PFSK-1 (cell line): ENCODE measurements at regions not wholly inside any gene's neighbourhood (a gene's known extent, or its start where the extent isn't known, plus 50 kb on each side); places are given as distances from the start of the nearest gene placed in this dataset.

Experiments used
- POLR2AphosphoS5 ChIP-seq: IDR thresholded peaks from 2 replicates; pipeline ENCODE4 v1.6.1; 2012; ENCODE audit warnings: low read depth, mild to moderate bottlenecking, control low read depth, low read length, moderate library complexity
- SIN3A ChIP-seq: IDR thresholded peaks from 2 replicates; pipeline ENCODE4 v1.6.1; 2012; ENCODE audit warnings: mild to moderate bottlenecking, low read length, moderate library complexity, borderline replicate concordance; ENCODE audit not compliant: insufficient read depth
- TAF1 ChIP-seq: IDR thresholded peaks from 2 replicates; pipeline ENCODE4 v1.6.1; 2012; ENCODE audit warnings: low read length, control low read depth, borderline replicate concordance; ENCODE audit not compliant: insufficient read depth
- TF ChIP-seq, protein P1 (sequence below), 2 experiments: IDR thresholded peaks; 2 replicates each; pipeline versions ENCODE4 v1.6.1 to v1.8.0; 2011 to 2012; ENCODE audit warnings: low read depth in 2 of 2, low read length in 2 of 2, control low read depth in 1 of 2, inconsistent platforms in 1 of 2, mild to moderate bottlenecking in 1 of 2, moderate library complexity in 1 of 2; ENCODE audit not compliant: insufficient read depth in 1 of 2

DNA sequence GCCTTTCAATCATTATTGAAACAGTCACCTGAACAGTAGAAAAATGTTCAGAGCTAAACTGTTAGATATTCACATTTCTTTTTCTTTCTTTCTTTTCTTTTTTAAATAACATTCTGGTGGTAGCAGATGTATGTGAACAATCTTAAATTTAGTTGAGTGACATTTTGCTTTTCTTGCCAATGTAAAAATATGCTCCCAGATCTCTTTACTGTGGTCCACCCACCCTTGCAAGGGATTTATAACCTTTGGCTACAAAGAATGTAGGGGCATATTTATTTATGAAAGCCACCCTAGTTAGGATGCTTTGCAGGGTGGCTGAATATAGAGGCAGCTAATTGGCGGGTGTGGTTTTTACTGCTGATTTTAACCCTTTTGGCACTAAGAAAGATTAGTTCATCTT, 473.9 kb downstream of the MFSD1 start:
- TF ChIP-seq TAF1 (no peak), POLR2AphosphoS5 (no peak), SIN3A (no peak)
- TF ChIP-seq, protein P1, sequence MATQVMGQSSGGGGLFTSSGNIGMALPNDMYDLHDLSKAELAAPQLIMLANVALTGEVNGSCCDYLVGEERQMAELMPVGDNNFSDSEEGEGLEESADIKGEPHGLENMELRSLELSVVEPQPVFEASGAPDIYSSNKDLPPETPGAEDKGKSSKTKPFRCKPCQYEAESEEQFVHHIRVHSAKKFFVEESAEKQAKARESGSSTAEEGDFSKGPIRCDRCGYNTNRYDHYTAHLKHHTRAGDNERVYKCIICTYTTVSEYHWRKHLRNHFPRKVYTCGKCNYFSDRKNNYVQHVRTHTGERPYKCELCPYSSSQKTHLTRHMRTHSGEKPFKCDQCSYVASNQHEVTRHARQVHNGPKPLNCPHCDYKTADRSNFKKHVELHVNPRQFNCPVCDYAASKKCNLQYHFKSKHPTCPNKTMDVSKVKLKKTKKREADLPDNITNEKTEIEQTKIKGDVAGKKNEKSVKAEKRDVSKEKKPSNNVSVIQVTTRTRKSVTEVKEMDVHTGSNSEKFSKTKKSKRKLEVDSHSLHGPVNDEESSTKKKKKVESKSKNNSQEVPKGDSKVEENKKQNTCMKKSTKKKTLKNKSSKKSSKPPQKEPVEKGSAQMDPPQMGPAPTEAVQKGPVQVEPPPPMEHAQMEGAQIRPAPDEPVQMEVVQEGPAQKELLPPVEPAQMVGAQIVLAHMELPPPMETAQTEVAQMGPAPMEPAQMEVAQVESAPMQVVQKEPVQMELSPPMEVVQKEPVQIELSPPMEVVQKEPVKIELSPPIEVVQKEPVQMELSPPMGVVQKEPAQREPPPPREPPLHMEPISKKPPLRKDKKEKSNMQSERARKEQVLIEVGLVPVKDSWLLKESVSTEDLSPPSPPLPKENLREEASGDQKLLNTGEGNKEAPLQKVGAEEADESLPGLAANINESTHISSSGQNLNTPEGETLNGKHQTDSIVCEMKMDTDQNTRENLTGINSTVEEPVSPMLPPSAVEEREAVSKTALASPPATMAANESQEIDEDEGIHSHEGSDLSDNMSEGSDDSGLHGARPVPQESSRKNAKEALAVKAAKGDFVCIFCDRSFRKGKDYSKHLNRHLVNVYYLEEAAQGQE (IDR thresholded peaks at IDR 0.05; ENCODE audit: insufficient read depth in 1 of 2, low read depth in 2 of 2, low read length in 2 of 2) = no peak
